Panc1 (cell line): ENCODE measurements at regions not wholly inside any gene's neighbourhood (a gene's known extent, or its start where the extent isn't known, plus 50 kb on each side); places are given as distances from the start of the nearest gene placed in this dataset.

Experiments used
- REST ChIP-seq, 2 experiments: IDR thresholded peaks; 2 replicates each; pipeline ENCODE4 v1.6.1; 2011 to 2012; ENCODE audit warnings: low read depth in 2 of 2, control low read depth in 1 of 2, low read length in 1 of 2, mild to moderate bottlenecking in 1 of 2, moderate library complexity in 1 of 2; ENCODE audit not compliant: insufficient read depth in 1 of 2
- TF ChIP-seq, protein P1 (sequence below): fragments of 450-650 bp; IDR thresholded peaks from 2 replicates; pipeline ENCODE4 v1.5.1; 2017; ENCODE audit warnings: mild to moderate bottlenecking

- no peak for TF ChIP-seq REST (IDR thresholded peaks at IDR 0.05; ENCODE audit: insufficient read depth in 1 of 2, low read depth in 2 of 2, low read length in 1 of 2)
- TF ChIP-seq, protein P1, sequence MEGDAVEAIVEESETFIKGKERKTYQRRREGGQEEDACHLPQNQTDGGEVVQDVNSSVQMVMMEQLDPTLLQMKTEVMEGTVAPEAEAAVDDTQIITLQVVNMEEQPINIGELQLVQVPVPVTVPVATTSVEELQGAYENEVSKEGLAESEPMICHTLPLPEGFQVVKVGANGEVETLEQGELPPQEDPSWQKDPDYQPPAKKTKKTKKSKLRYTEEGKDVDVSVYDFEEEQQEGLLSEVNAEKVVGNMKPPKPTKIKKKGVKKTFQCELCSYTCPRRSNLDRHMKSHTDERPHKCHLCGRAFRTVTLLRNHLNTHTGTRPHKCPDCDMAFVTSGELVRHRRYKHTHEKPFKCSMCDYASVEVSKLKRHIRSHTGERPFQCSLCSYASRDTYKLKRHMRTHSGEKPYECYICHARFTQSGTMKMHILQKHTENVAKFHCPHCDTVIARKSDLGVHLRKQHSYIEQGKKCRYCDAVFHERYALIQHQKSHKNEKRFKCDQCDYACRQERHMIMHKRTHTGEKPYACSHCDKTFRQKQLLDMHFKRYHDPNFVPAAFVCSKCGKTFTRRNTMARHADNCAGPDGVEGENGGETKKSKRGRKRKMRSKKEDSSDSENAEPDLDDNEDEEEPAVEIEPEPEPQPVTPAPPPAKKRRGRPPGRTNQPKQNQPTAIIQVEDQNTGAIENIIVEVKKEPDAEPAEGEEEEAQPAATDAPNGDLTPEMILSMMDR: no peak
Observed at GRCh38 chr13:105871326-105871725, 664.1 kb downstream of the EFNB2 start.
